ENCODE measurements at regions not wholly inside any gene's neighbourhood (a gene's known extent, or its start where the extent isn't known, plus 50 kb on each side); places are given as distances from the start of the nearest gene placed in this dataset.

DNA sequence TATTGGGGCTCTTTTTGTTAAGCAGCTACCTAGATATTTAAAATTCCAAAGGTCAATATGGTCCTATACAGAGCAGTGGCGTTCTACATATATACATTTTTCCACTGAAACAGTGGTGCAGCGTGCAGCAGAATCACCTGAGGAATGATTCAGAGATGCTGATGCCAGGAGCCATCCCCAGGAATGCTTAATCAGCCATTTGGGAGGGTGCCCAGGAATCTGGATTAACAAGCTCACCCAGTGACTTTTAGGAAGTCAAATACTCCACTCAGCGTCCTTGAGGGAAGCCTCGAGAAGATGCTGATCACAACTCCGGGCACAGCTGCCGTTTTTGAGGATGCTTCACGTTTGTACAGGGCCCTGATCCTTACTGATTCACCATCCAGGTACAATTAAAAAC is 82.6 kb upstream of the ARHGEF3 start:
- no peak for TF ChIP-seq EZH2phosphoT487 (IDR thresholded peaks at IDR 0.05; ENCODE audit: low read depth)
- TF ChIP-seq, protein P1, sequence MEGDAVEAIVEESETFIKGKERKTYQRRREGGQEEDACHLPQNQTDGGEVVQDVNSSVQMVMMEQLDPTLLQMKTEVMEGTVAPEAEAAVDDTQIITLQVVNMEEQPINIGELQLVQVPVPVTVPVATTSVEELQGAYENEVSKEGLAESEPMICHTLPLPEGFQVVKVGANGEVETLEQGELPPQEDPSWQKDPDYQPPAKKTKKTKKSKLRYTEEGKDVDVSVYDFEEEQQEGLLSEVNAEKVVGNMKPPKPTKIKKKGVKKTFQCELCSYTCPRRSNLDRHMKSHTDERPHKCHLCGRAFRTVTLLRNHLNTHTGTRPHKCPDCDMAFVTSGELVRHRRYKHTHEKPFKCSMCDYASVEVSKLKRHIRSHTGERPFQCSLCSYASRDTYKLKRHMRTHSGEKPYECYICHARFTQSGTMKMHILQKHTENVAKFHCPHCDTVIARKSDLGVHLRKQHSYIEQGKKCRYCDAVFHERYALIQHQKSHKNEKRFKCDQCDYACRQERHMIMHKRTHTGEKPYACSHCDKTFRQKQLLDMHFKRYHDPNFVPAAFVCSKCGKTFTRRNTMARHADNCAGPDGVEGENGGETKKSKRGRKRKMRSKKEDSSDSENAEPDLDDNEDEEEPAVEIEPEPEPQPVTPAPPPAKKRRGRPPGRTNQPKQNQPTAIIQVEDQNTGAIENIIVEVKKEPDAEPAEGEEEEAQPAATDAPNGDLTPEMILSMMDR (IDR thresholded peaks at IDR 0.05; ENCODE audit: low read depth, low read length) = no peak
- Histone ChIP-seq H4K20me1 (ENCODE audit: insufficient read depth, low read length) (no peaks in the 10 kb centered on the region), H3K4me2 (ENCODE audit: low read length) (no peak overlapping the region), H3K9me3 (ENCODE audit: insufficient read depth, low read length) (no peaks in the 10 kb centered on the region), H3K79me2 (ENCODE audit: low read length) (no peaks in the 10 kb centered on the region), H3K27me3 (ENCODE audit: low read depth, low read length) (peaks cover 6% of the 10 kb centered on the region; the same call in 1 of the 2 replicates), H3K9ac (ENCODE audit: low read length) (no peak overlapping the region), H3K27ac (ENCODE audit: low read length) (no peak overlapping the region), H2AFZ (ENCODE audit: low read depth, low read length) (no peak overlapping the region), H3K4me3 (ENCODE audit: low read length) (no peak overlapping the region), H3K36me3 (replicated peaks; ENCODE audit: low read depth, low read length) (no peaks in the 10 kb centered on the region), H3K4me1 (ENCODE audit: low read length) (peaks cover 10% of the 10 kb centered on the region)

DNA sequence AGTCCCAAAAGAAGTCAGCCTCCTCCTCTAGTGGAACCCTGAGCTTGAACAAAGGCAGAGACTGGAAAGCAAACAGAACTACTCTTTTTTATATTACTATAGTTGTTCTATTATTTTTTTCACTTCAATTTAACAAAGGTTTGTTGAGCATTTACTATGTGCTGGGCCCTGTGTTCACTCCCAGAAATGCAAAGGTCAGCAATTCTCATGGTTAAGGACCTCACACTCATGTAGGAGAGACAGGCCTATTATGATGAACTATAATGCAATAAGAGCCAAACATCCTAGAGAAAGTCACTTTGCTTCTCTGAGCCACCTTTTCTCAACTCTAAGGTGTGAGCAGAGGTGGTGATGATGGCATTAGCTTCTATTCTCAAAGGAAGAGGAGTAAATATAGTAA is 82.1 kb upstream of the ARHGEF3 start:
- H3K79me2 ChIP-seq (ENCODE audit: low read length) = no peaks in the 10 kb centered on the region
- no peak overlapping the region for H3K4me3 ChIP-seq (ENCODE audit: low read length)
- H2AFZ ChIP-seq (ENCODE audit: low read depth, low read length) = no peak overlapping the region
- no peaks in the 10 kb centered on the region for H4K20me1 ChIP-seq (ENCODE audit: insufficient read depth, low read length)
- no peak overlapping the region for H3K27ac ChIP-seq (ENCODE audit: low read length)
- H3K27me3 ChIP-seq (ENCODE audit: low read depth, low read length) = peaks cover 6% of the 10 kb centered on the region; the same call in 1 of the 2 replicates
- no peak overlapping the region for H3K4me2 ChIP-seq (ENCODE audit: low read length)
- H3K9me3 ChIP-seq (ENCODE audit: insufficient read depth, low read length) = no peaks in the 10 kb centered on the region
- peaks cover 10% of the 10 kb centered on the region for H3K4me1 ChIP-seq (ENCODE audit: low read length)
- H3K36me3 ChIP-seq (replicated peaks; ENCODE audit: low read depth, low read length) = no peaks in the 10 kb centered on the region
- no peak overlapping the region for H3K9ac ChIP-seq (ENCODE audit: low read length)
- no peak for TF ChIP-seq EZH2phosphoT487 (IDR thresholded peaks at IDR 0.05; ENCODE audit: low read depth)
- TF ChIP-seq, protein P1 (IDR thresholded peaks at IDR 0.05; ENCODE audit: low read depth, low read length) = no peak

- Histone ChIP-seq H2AFZ (ENCODE audit: low read depth, low read length) (no peak overlapping the region), H3K4me3 (ENCODE audit: low read length) (no peak overlapping the region), H3K9ac (ENCODE audit: low read length) (no peak overlapping the region), H3K27me3 (ENCODE audit: low read depth, low read length) (peaks cover 6% of the 10 kb centered on the region; the same call in 1 of the 2 replicates), H3K4me2 (ENCODE audit: low read length) (no peak overlapping the region), H3K36me3 (replicated peaks; ENCODE audit: low read depth, low read length) (no peaks in the 10 kb centered on the region), H4K20me1 (ENCODE audit: insufficient read depth, low read length) (no peaks in the 10 kb centered on the region), H3K4me1 (ENCODE audit: low read length) (peaks cover 10% of the 10 kb centered on the region), H3K79me2 (ENCODE audit: low read length) (no peaks in the 10 kb centered on the region), H3K9me3 (ENCODE audit: insufficient read depth, low read length) (no peaks in the 10 kb centered on the region), H3K27ac (ENCODE audit: low read length) (no peak overlapping the region)
- no peak for TF ChIP-seq EZH2phosphoT487 (IDR thresholded peaks at IDR 0.05; ENCODE audit: low read depth)
- TF ChIP-seq, protein P1 (IDR thresholded peaks at IDR 0.05; ENCODE audit: low read depth, low read length) = no peak
Measured at GRCh38 chr3:56882896-56883295, 81.1 kb upstream of the ARHGEF3 start.

DNA sequence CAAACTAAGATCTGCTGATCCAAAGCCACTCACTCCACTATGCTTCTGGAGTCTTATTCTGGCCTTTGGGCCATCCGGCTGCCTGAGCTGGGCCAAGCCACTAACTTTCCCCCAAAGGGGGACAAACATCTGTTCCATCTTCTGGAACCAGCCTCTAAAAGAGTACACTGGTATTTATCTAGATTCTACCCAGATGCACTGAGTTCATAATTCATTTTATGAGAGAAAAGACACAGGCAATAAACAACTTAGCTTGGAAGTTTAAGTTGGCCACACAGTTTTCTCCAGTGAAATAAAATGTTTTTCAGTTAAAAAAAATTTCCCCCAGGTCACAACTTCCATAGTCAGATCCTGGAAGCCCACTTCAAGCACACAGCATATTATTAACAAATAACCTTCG is 80.1 kb upstream of the ARHGEF3 start:
- Histone ChIP-seq H3K9ac (ENCODE audit: low read length) (no peak overlapping the region), H3K27me3 (ENCODE audit: low read depth, low read length) (peaks cover 3% of the 10 kb centered on the region; the same call in 1 of the 2 replicates), H3K36me3 (replicated peaks; ENCODE audit: low read depth, low read length) (no peaks in the 10 kb centered on the region), H3K4me1 (ENCODE audit: low read length) (no peaks in the 10 kb centered on the region), H2AFZ (ENCODE audit: low read depth, low read length) (no peak overlapping the region), H3K79me2 (ENCODE audit: low read length) (no peaks in the 10 kb centered on the region), H3K4me3 (ENCODE audit: low read length) (no peak overlapping the region), H3K9me3 (ENCODE audit: insufficient read depth, low read length) (no peaks in the 10 kb centered on the region), H4K20me1 (ENCODE audit: insufficient read depth, low read length) (no peaks in the 10 kb centered on the region), H3K27ac (ENCODE audit: low read length) (no peak overlapping the region), H3K4me2 (ENCODE audit: low read length) (no peak overlapping the region)
- no peak for TF ChIP-seq EZH2phosphoT487 (IDR thresholded peaks at IDR 0.05; ENCODE audit: low read depth)
- TF ChIP-seq, protein P1 (IDR thresholded peaks at IDR 0.05; ENCODE audit: low read depth, low read length) = no peak
